ENCODE measurements at regions not wholly inside any gene's neighbourhood (a gene's known extent, or its start where the extent isn't known, plus 50 kb on each side); places are given as distances from the start of the nearest gene placed in this dataset.

GRCh38 chr15:31504462-31504839 lies 177.8 kb downstream of the KLF13 start:
- Histone ChIP-seq H3K4me3 (replicated peaks in 1 of 3; ENCODE audit: insufficient read depth in 1 of 3, low read depth in 2 of 3, low read length in 3 of 3) (no peak overlapping the region), H3K4me2 (ENCODE audit: low read depth, low read length) (no peak overlapping the region), H3K9ac (ENCODE audit: insufficient read depth, low read depth, low read length) (no peak overlapping the region), H3K4me1 (ENCODE audit: insufficient read depth, low read length) (no peaks in the 10 kb centered on the region), H3K27me3 (ENCODE audit: control insufficient read depth in 1 of 2, insufficient read depth in 2 of 2, low read length in 2 of 2) (no peaks in the 10 kb centered on the region; a peak in 3 of 5 replicates), H3K27ac (ENCODE audit: extremely low read length, insufficient read depth, low read length) (no peak overlapping the region), H3K36me3 (replicated peaks in 1 of 2; ENCODE audit: control insufficient read depth in 1 of 2, insufficient read depth in 2 of 2, low read length in 2 of 2) (no peaks in the 10 kb centered on the region), H2AFZ (ENCODE audit: low read length) (no peak overlapping the region), H3K79me2 (ENCODE audit: insufficient read depth, low read length) (no peaks in the 10 kb centered on the region), H3K9me3 (ENCODE audit: low read length) (no peaks in the 10 kb centered on the region), H4K20me1 (ENCODE audit: insufficient read depth, low read length) (no peaks in the 10 kb centered on the region)
- FAIRE-seq (no peak), DNase-seq (ENCODE audit: low spot score) (no peak), ATAC-seq (no peak)
- ChIA-PET POLR2A (no interaction called here), CTCF (ENCODE audit: low intra/inter-chr PET ratio, low total read pairs) (no interaction called here)
- TF ChIP-seq GPBP1L1 (CRISPR knock-in tag; IDR thresholded peaks at IDR 0.05): no peak
- no peak for TF ChIP-seq ZNF557 (CRISPR knock-in tag; IDR thresholded peaks at IDR 0.05)
- no peak for TF ChIP-seq MTF1 (CRISPR knock-in tag; IDR thresholded peaks at IDR 0.05)
- TF ChIP-seq ZNF317 (CRISPR knock-in tag; IDR thresholded peaks at IDR 0.05): no peak
- no peak for TF ChIP-seq TP53 (CRISPR knock-in tag; conservative IDR thresholded peaks at IDR 0.05)
- no peak for TF ChIP-seq ONECUT2 (CRISPR knock-in tag; IDR thresholded peaks at IDR 0.05)
- no peak for TF ChIP-seq ELF4 (CRISPR knock-in tag; IDR thresholded peaks at IDR 0.05; ENCODE audit: borderline replicate concordance)
- TF ChIP-seq EHMT2 (IDR thresholded peaks at IDR 0.05; ENCODE audit: borderline replicate concordance, low read depth, low read length): no peak
- TF ChIP-seq ZFP37 (CRISPR knock-in tag; IDR thresholded peaks at IDR 0.05; ENCODE audit: borderline replicate concordance): no peak
- no peak for TF ChIP-seq BRD4 (CRISPR knock-in tag; IDR thresholded peaks at IDR 0.05)
- TF ChIP-seq THAP8 (CRISPR knock-in tag; IDR thresholded peaks at IDR 0.05; ENCODE audit: borderline replicate concordance): no peak
- TF ChIP-seq KDM2A (CRISPR knock-in tag; IDR thresholded peaks at IDR 0.05; ENCODE audit: borderline replicate concordance, low read depth): no peak
- TF ChIP-seq ZNF597 (CRISPR knock-in tag; IDR thresholded peaks at IDR 0.05): no peak
- no peak for TF ChIP-seq ZFP1 (CRISPR knock-in tag; IDR thresholded peaks at IDR 0.05)
- TF ChIP-seq REST (IDR thresholded peaks at IDR 0.05; ENCODE audit: borderline replicate concordance in 1 of 2, low read depth in 1 of 2, low read length in 2 of 2): no peak
- TF ChIP-seq ZIK1 (CRISPR knock-in tag; IDR thresholded peaks at IDR 0.05; ENCODE audit: borderline replicate concordance, low read depth): no peak
- intact Hi-C loops (cut with micrococcal nuclease; ENCODE audit: unreplicated experiment): no loop called here
- BruUV-seq (replicated peaks): no TSS peak
- no CpG with 5 or more reads among the region's 7 CpGs for WGBS (ENCODE audit: low lambda C conversion rate)
- in situ Hi-C loops (cut with HindIII; ENCODE audit: extremely low pct_ligation_motif_present, low pct_unique_long_range_greater_than_20kb): no loop called here

All from HepG2 (cell line).